Smooth muscle cell (in vitro differentiated cells): ENCODE measurements at regions not wholly inside any gene's neighbourhood (a gene's known extent, or its start where the extent isn't known, plus 50 kb on each side); places are given as distances from the start of the nearest gene placed in this dataset.

Experiments used
- DNase-seq: peaks from one replicate; lab custom pipeline; 2025; ENCODE audit not compliant: unreplicated experiment; lab: John Stamatoyannopoulos, UW
- H2AFZ ChIP-seq: fragments of 200-600 bp; sonication (generic); 2 replicates; pipeline ENCODE4 v1.6.0; 2016; ENCODE audit warnings: antibody characterized with exemption, low read depth, mild to moderate bottlenecking
- H3F3A ChIP-seq: fragments of 200-600 bp; sonication (generic); 2 replicates; pipeline ENCODE4 v1.6.0; 2017; ENCODE audit warnings: antibody characterized with exemption, low read depth
- H3K27ac ChIP-seq: fragments of 200-600 bp; sonication (generic); 2 replicates; pipeline ENCODE4 v1.5.1; 2016; ENCODE audit warnings: low read depth, mild to moderate bottlenecking
- H3K27me3 ChIP-seq: fragments of 200-600 bp; sonication (generic); 2 replicates; pipeline ENCODE4 v1.6.1; 2016; ENCODE audit warnings: low read depth, mild to moderate bottlenecking
- H3K36me3 ChIP-seq: fragments of 200-600 bp; sonication (generic); 2 replicates; pipeline ENCODE4 v1.5.1; 2016; ENCODE audit warnings: low read depth
- H3K4me1 ChIP-seq: fragments of 200-600 bp; sonication (generic); 2 replicates; pipeline ENCODE4 v1.5.1; 2016; ENCODE audit warnings: low read depth
- H3K4me2 ChIP-seq: fragments of 200-600 bp; sonication (generic); 2 replicates; pipeline ENCODE4 v1.6.0; 2016; ENCODE audit warnings: mild to moderate bottlenecking
- H3K4me3 ChIP-seq: fragments of 200-600 bp; sonication (generic); 2 replicates; pipeline ENCODE4 v1.5.1; 2016; ENCODE audit warnings: mild to moderate bottlenecking
- H3K79me2 ChIP-seq: fragments of 200-600 bp; sonication (generic); 2 replicates; pipeline ENCODE4 v1.6.0; 2016; ENCODE audit warnings: low read depth, mild to moderate bottlenecking
- H3K9ac ChIP-seq: fragments of 200-600 bp; sonication (generic); 2 replicates; pipeline ENCODE4 v1.6.0; 2016; ENCODE audit warnings: low read depth
- H3K9me3 ChIP-seq: fragments of 200-600 bp; sonication (generic); replicated peaks from 2 replicates; pipeline ENCODE4 v1.5.1; 2016; ENCODE audit warnings: low read depth
- H4K20me1 ChIP-seq: fragments of 200-600 bp; sonication (generic); 2 replicates; pipeline ENCODE4 v1.6.0; 2016; ENCODE audit warnings: low read depth
- CTCF ChIP-seq: fragments of 200-600 bp; sonication (generic); IDR thresholded peaks from 2 replicates; pipeline ENCODE4 v1.5.1; 2017; ENCODE audit warnings: borderline replicate concordance, mild to moderate bottlenecking, antibody characterized with exemption; ENCODE audit not compliant: insufficient read depth, poor library complexity, severe bottlenecking
- WGBS: methylation state at CpG from one replicate; pipeline ENCODE4 v1.1.7; 2016; ENCODE audit warnings: low lambda C conversion rate; 5-methylcytosine and 5-hydroxymethylcytosine counted together

GRCh38 chr7:35513195-35513594 is 181.7 kb downstream of the HERPUD2 start:
- Histone ChIP-seq H3K27me3 (no peaks in the 10 kb centered on the region), H3K4me1 (no peaks in the 10 kb centered on the region), H3K79me2 (no peaks in the 10 kb centered on the region), H3K36me3 (no peaks in the 10 kb centered on the region), H4K20me1 (no peaks in the 10 kb centered on the region), H3K9ac (no peak overlapping the region), H3K4me2 (no peak overlapping the region), H2AFZ (no peak overlapping the region), H3K4me3 (no peak overlapping the region), H3K9me3 (no peaks in the 10 kb centered on the region), H3F3A (peaks cover 4% of the 10 kb centered on the region), H3K27ac (no peak overlapping the region)
- DNase-seq, result no peak
- no peak for TF ChIP-seq CTCF
- 89% methylated on average over 5 of the region's 5 CpGs for WGBS

DNA sequence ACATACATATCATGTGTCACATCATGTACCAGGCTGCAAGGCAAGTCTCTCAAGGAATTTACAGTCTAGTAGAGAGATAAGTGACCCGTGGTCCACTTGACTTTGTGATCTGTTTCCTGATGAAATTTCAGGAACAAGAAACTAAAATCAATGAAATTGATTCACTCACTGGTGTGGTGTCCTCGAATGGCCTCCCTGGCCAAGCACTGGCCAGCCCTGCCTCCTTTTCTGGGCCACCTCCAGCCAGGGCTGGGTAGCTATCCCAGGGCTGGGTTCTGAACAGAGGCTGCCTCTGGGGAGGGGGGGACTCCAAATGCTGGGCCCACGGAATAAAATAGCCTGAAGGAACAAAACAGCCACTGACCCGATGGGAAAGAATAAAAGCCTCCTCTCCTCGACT is 182.2 kb downstream of the HERPUD2 start:
- H3K27me3 ChIP-seq, result no peaks in the 10 kb centered on the region
- H3K4me1 ChIP-seq, result no peaks in the 10 kb centered on the region
- no peak overlapping the region for H3K9ac ChIP-seq
- H3F3A ChIP-seq, result peaks cover 4% of the 10 kb centered on the region
- TF ChIP-seq CTCF, result no peak
- WGBS, result 80% methylated on average over 5 of the region's 5 CpGs
- no peaks in the 10 kb centered on the region for H3K79me2 ChIP-seq
- no peak overlapping the region for H3K4me2 ChIP-seq
- H3K9me3 ChIP-seq, result no peaks in the 10 kb centered on the region
- no peaks in the 10 kb centered on the region for H4K20me1 ChIP-seq
- H3K36me3 ChIP-seq, result no peaks in the 10 kb centered on the region
- H3K4me3 ChIP-seq, result no peak overlapping the region
- H3K27ac ChIP-seq, result no peak overlapping the region
- DNase-seq, result no peak
- H2AFZ ChIP-seq, result no peak overlapping the region

GRCh38 chr7:35508623-35509400 is 186.1 kb downstream of the HERPUD2 start:
- 52% methylated on average over 3 of the region's 3 CpGs for WGBS
- no peak for TF ChIP-seq CTCF

GRCh38 chr7:35505066-35505465 is 189.9 kb downstream of the HERPUD2 start:
- DNase-seq, result no peak
- H3K36me3 ChIP-seq, result no peaks in the 10 kb centered on the region
- no peaks in the 10 kb centered on the region for H3F3A ChIP-seq
- no peak for TF ChIP-seq CTCF
- H3K9me3 ChIP-seq, result no peaks in the 10 kb centered on the region
- H3K9ac ChIP-seq, result no peak overlapping the region
- no peak overlapping the region for H3K27ac ChIP-seq
- no peak overlapping the region for H3K4me3 ChIP-seq
- H4K20me1 ChIP-seq, result no peaks in the 10 kb centered on the region
- no peak overlapping the region for H2AFZ ChIP-seq
- no peak overlapping the region for H3K4me2 ChIP-seq
- H3K4me1 ChIP-seq, result peaks cover 5% of the 10 kb centered on the region
- no peaks in the 10 kb centered on the region for H3K79me2 ChIP-seq
- H3K27me3 ChIP-seq, result no peaks in the 10 kb centered on the region
- 69% methylated on average over 7 of the region's 7 CpGs for WGBS

More at GRCh38 chr7:35508623-35509400, 186.1 kb downstream of the HERPUD2 start:
- Histone ChIP-seq H4K20me1 (no peaks in the 10 kb centered on the region), H3K79me2 (no peaks in the 10 kb centered on the region), H3K27me3 (no peaks in the 10 kb centered on the region), H3F3A (peaks cover 4% of the 10 kb centered on the region), H3K9me3 (no peaks in the 10 kb centered on the region), H3K9ac (no peak overlapping the region), H3K36me3 (no peaks in the 10 kb centered on the region), H2AFZ (no peak overlapping the region), H3K27ac (no peak overlapping the region), H3K4me1 (peaks cover 5% of the 10 kb centered on the region), H3K4me2 (no peak overlapping the region), H3K4me3 (no peak overlapping the region)
- DNase-seq, result no peak
